Testis (tissue), 2 donors: ENCODE measurements at regions not wholly inside any gene's neighbourhood (a gene's known extent, or its start where the extent isn't known, plus 50 kb on each side); places are given as distances from the start of the nearest gene placed in this dataset.

Source experiments
- DNase-seq: peaks from one replicate; pipeline ENCODE4 v3.0.0-alpha.2; 2019
- H3K27ac ChIP-seq, 2 donors: fragments of 200-600 bp; sonication (generic); one replicate each; pipeline ENCODE4 v1.5.1; 2019
- H3K27me3 ChIP-seq: fragments of 200-600 bp; sonication (generic); one replicate; pipeline ENCODE4 v1.5.1; 2019
- H3K36me3 ChIP-seq: fragments of 200-600 bp; sonication (generic); one replicate; pipeline ENCODE4 v1.5.1; 2017; ENCODE audit warnings: low read depth; ENCODE audit errors: missing control alignments
- H3K4me1 ChIP-seq: fragments of 200-600 bp; sonication (generic); one replicate; pipeline ENCODE4 v1.5.1; 2019
- H3K4me3 ChIP-seq, 2 donors: fragments of 200-600 bp; sonication (generic); one replicate each; pipeline ENCODE4 v1.5.1; 2017 to 2019
- H3K9me3 ChIP-seq: fragments of 200-600 bp; sonication (generic); one replicate; pipeline ENCODE4 v1.5.1; 2017
- POLR2A ChIP-seq: fragments of 450-650 bp; IDR thresholded peaks from one replicate; pipeline ENCODE4 v1.6.1; 2017; ENCODE audit warnings: antibody characterized with exemption, mild to moderate bottlenecking, moderate library complexity
- WGBS, 2 donors: methylation state at CpG; one replicate each; pipeline ENCODE4 v1.1.5; 2018; 5-methylcytosine and 5-hydroxymethylcytosine counted together
- intact Hi-C: fragments of 100-400 bp; cut with DNase I; formaldehyde crosslinking; loops from one replicate; pipeline ENCODE4 v1.15.1; 2023; ENCODE audit warnings: low total_unique reads
- TF ChIP-seq, protein P1 (sequence below), 3 experiments: fragments of 450-650 bp in 2 of 3; fragments of 200-600 bp in 1 of 3; sonication (generic) in 1 of 3; IDR thresholded peaks; one replicate each; pipeline ENCODE4 v1.5.1; 2016 to 2019; ENCODE audit warnings: antibody characterized with exemption in 3 of 3, mild to moderate bottlenecking in 2 of 3, moderate library complexity in 1 of 3

DNA sequence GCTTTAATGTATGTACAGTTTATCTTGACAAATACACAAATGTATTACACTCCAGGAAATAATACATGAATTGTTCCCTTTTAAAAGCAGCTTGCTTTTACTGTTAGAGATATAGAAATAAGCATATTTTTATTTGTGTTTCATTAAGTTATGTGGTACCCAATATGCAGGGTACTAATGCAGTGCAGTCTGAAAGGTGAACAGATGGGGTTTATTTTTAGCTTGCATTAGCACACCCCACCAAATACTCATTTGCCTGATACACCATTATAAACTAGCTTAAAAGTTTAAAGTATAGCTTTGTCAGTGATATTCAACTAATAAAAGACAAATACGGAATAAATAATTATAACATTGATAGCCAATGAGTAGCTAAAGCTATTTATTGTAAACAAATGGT, 394.7 kb upstream of the ZNF804A start:
- H3K27ac ChIP-seq, result no peak overlapping the region
- no peaks in the 10 kb centered on the region for H3K4me1 ChIP-seq
- H3K9me3 ChIP-seq, result no peaks in the 10 kb centered on the region
- 78 to 81% methylated on average over 1 of the region's 1 CpG for WGBS, 2 donors
- no peak for TF ChIP-seq POLR2A
- TF ChIP-seq, protein P1, sequence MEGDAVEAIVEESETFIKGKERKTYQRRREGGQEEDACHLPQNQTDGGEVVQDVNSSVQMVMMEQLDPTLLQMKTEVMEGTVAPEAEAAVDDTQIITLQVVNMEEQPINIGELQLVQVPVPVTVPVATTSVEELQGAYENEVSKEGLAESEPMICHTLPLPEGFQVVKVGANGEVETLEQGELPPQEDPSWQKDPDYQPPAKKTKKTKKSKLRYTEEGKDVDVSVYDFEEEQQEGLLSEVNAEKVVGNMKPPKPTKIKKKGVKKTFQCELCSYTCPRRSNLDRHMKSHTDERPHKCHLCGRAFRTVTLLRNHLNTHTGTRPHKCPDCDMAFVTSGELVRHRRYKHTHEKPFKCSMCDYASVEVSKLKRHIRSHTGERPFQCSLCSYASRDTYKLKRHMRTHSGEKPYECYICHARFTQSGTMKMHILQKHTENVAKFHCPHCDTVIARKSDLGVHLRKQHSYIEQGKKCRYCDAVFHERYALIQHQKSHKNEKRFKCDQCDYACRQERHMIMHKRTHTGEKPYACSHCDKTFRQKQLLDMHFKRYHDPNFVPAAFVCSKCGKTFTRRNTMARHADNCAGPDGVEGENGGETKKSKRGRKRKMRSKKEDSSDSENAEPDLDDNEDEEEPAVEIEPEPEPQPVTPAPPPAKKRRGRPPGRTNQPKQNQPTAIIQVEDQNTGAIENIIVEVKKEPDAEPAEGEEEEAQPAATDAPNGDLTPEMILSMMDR (IDR thresholded peaks at IDR 0.05), result no peak
- no peak for DNase-seq
- H3K36me3 ChIP-seq, result no peaks in the 10 kb centered on the region
- intact Hi-C loops, result no loop called here
- H3K27me3 ChIP-seq, result no peaks in the 10 kb centered on the region
- peak overlapping the region; percentile 22 to 44 for H3K4me3 ChIP-seq

DNA sequence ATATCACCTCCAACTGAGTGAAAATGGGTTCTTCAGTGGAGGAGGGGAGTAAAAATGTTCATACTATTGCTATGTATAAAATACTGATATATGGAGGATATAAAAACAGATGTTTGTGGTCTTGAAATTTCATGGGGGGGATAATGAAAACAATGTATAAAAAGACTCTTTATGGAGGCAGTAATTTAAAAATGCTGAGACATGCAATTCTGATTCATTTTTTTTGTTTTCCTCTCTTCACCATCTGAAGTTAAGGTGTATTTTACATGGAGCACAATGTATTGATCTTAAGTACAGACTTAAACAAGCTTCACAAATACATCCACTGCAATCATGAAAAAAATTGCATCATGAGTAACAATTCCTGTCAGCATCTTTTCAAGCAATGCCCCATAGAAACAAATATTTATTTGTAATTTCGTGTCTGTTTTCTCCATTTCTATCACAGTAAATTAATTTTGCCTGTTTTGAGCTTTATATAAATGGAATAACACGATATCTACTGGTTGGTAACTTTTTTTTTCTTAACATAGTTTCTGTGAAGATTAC, 393.2 kb upstream of the ZNF804A start:
- no peaks in the 10 kb centered on the region for H3K4me1 ChIP-seq
- no peak overlapping the region for H3K4me3 ChIP-seq
- no peaks in the 10 kb centered on the region for H3K9me3 ChIP-seq
- intact Hi-C loops, result no loop called here
- no peak for DNase-seq
- 71 to 78% methylated on average over 2 of the region's 2 CpGs for WGBS, 2 donors
- no peaks in the 10 kb centered on the region for H3K36me3 ChIP-seq
- TF ChIP-seq, protein P1 (IDR thresholded peaks at IDR 0.05), result no peak
- no peak for TF ChIP-seq POLR2A
- no peaks in the 10 kb centered on the region for H3K27me3 ChIP-seq
- H3K27ac ChIP-seq, result no peak overlapping the region

DNA sequence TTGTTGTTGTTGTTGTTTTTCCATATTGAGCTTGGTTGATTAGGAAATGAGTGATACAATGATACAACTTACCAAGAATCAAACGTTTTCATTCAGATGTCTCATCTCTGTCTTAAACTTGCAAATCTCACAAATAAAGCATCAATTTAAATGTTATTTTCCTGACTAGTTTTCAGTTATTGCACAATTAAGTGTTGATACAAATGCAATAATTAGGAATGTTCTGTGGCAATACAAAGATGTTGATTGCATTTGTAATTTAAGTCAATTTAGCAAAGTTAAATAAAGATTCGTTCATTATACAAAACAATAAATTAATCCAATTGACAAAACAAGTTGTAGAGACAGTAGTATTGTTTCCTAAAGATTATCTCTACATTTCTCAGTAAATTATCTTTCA, 392.3 kb upstream of the ZNF804A start:
- no peaks in the 10 kb centered on the region for H3K9me3 ChIP-seq
- no peak overlapping the region for H3K27ac ChIP-seq
- no peaks in the 10 kb centered on the region for H3K4me1 ChIP-seq
- intact Hi-C loops, result no loop called here
- TF ChIP-seq, protein P1 (IDR thresholded peaks at IDR 0.05), result no peak
- TF ChIP-seq POLR2A, result no peak
- H3K4me3 ChIP-seq, result no peak overlapping the region
- H3K36me3 ChIP-seq, result no peaks in the 10 kb centered on the region
- H3K27me3 ChIP-seq, result no peaks in the 10 kb centered on the region
- no peak for DNase-seq
- 77 to 81% methylated on average over 2 of the region's 2 CpGs for WGBS, 2 donors

DNA sequence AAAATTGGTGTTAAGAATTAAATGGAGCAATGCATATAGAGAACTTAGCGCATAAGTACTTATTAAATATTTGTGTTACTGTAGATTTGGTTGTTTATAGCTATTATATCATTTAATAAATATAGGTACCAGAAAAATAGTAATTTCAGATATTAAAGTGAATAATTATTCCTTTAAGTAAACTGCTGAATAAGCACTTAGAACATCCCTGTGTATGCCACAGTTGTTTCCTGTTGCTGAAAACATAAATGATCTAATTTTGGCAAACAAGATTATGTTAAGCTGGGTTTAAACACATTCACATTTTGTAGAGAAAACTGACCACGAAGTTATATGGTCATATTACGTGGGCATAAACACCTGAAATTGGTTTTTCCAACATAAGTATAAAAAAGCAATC, 388.0 kb upstream of the ZNF804A start:
- H3K4me1 ChIP-seq, result no peaks in the 10 kb centered on the region
- 88 to 89% methylated on average over 3 of the region's 3 CpGs for WGBS, 2 donors
- no peaks in the 10 kb centered on the region for H3K27me3 ChIP-seq
- DNase-seq, result no peak
- H3K27ac ChIP-seq, result no peak overlapping the region
- intact Hi-C loops, result no loop called here
- no peaks in the 10 kb centered on the region for H3K36me3 ChIP-seq
- H3K4me3 ChIP-seq, result no peak overlapping the region
- no peak for TF ChIP-seq POLR2A
- TF ChIP-seq, protein P1 (IDR thresholded peaks at IDR 0.05), result no peak
- no peaks in the 10 kb centered on the region for H3K9me3 ChIP-seq

DNA sequence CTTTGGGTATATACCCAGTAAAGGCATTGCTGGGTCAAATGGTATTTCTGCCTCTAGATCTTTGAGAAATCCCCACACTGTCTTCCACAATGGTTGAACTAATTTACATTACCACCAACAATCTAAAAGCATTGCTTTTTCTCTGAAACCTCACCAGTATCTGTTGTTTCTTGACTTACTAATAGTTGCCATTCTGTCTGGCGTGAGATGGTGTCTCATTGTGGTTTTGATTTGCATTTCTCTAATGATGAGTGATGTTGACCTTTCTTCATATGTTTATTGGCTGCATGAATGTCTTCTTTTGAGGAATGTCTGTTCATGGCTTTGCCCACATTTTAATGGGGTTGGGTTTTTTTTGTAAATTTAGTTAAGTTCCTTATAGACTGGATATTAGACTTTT, 382.6 kb upstream of the ZNF804A start:
- Histone ChIP-seq H3K27me3 (no peaks in the 10 kb centered on the region), H3K4me1 (no peaks in the 10 kb centered on the region), H3K27ac (no peak overlapping the region), H3K4me3 (no peak overlapping the region), H3K36me3 (no peaks in the 10 kb centered on the region), H3K9me3 (no peaks in the 10 kb centered on the region)
- intact Hi-C loops, result no loop called here
- no peak for DNase-seq
- TF ChIP-seq POLR2A, result no peak
- TF ChIP-seq, protein P1 (IDR thresholded peaks at IDR 0.05), result no peak
- 96 to 100% methylated on average over 1 of the region's 1 CpG for WGBS, 2 donors
